Central memory CD8-positive, alpha-beta T cell (primary cell): ENCODE measurements at regions not wholly inside any gene's neighbourhood (a gene's known extent, or its start where the extent isn't known, plus 50 kb on each side); places are given as distances from the start of the nearest gene placed in this dataset.

ENCODE experiments used
- ATAC-seq: fragments of 150-1000 bp; cut with Tn5 transposase; replicated peaks from 2 replicates; pipeline ENCODE4 v1.10.0; 2022; ENCODE audit warnings: mild to moderate bottlenecking, moderate FRiP score, moderate number of reproducible peaks; ENCODE audit not compliant: poor library complexity, severe bottlenecking; ENCODE audit errors: extremely low read depth
- DNase-seq, 2 donors: peaks; one replicate each; pipeline ENCODE4 v3.0.0; 2021; ENCODE audit warnings: low spot score in 2 of 2
- H3K27ac Mint-ChIP-seq: one replicate; pipeline ENCODE4 v1.8.0; 2022; ENCODE audit warnings: low read depth, mild to moderate bottlenecking, moderate library complexity, mixed read lengths
- H3K27me3 Mint-ChIP-seq: one replicate; pipeline ENCODE4 v1.8.0; 2022; ENCODE audit warnings: mixed read lengths
- H3K36me3 Mint-ChIP-seq: one replicate; pipeline ENCODE4 v1.8.0; 2022; ENCODE audit warnings: mild to moderate bottlenecking, moderate library complexity, mixed read lengths; ENCODE audit not compliant: insufficient read depth
- H3K4me1 Mint-ChIP-seq: one replicate; pipeline ENCODE4 v1.8.0; 2022; ENCODE audit warnings: mixed read lengths
- H3K4me3 Mint-ChIP-seq: one replicate; pipeline ENCODE4 v1.8.0; 2022; ENCODE audit warnings: mild to moderate bottlenecking, moderate library complexity, mixed read lengths
- H3K9me3 Mint-ChIP-seq: one replicate; pipeline ENCODE4 v1.8.0; 2022; ENCODE audit warnings: mixed read lengths

- ATAC-seq (no peak), DNase-seq (no peak)
- Mint-ChIP-seq H3K27me3 (peaks cover 50% of the 10 kb centered on the region), H3K4me1 (no peaks in the 10 kb centered on the region), H3K4me3 (no peak overlapping the region), H3K27ac (no peak overlapping the region), H3K36me3 (no peaks in the 10 kb centered on the region), H3K9me3 (no peaks in the 10 kb centered on the region)
Observed at GRCh38 chr5:135237748-135238103, 161.3 kb downstream of the MACROH2A1 start.

GRCh38 chr5:135236908-135237747, 161.9 kb downstream of the MACROH2A1 start:
- ATAC-seq (no peak), DNase-seq (no peak)
- Mint-ChIP-seq H3K27me3 (peaks cover 50% of the 10 kb centered on the region), H3K9me3 (no peaks in the 10 kb centered on the region), H3K36me3 (no peaks in the 10 kb centered on the region), H3K4me3 (no peak overlapping the region), H3K4me1 (no peaks in the 10 kb centered on the region), H3K27ac (no peak overlapping the region)

GRCh38 chr5:135236228-135236907, 162.7 kb downstream of the MACROH2A1 start:
- Mint-ChIP-seq H3K9me3 (no peaks in the 10 kb centered on the region), H3K4me3 (no peak overlapping the region), H3K27me3 (peaks cover 50% of the 10 kb centered on the region), H3K27ac (no peak overlapping the region), H3K4me1 (no peaks in the 10 kb centered on the region), H3K36me3 (no peaks in the 10 kb centered on the region)
- DNase-seq (no peak), ATAC-seq (no peak)

- Mint-ChIP-seq H3K27ac (no peak overlapping the region), H3K4me3 (no peak overlapping the region), H3K36me3 (no peaks in the 10 kb centered on the region), H3K4me1 (no peaks in the 10 kb centered on the region), H3K27me3 (peaks cover 50% of the 10 kb centered on the region), H3K9me3 (no peaks in the 10 kb centered on the region)
- ATAC-seq (no peak), DNase-seq (no peak)
Observed at GRCh38 chr5:135235551-135236227, 163.3 kb downstream of the MACROH2A1 start.

GRCh38 chr5:135234666-135235401, 164.2 kb downstream of the MACROH2A1 start:
- Mint-ChIP-seq H3K27me3 (peaks cover 45% of the 10 kb centered on the region), H3K36me3 (no peaks in the 10 kb centered on the region), H3K9me3 (no peaks in the 10 kb centered on the region), H3K4me1 (no peaks in the 10 kb centered on the region), H3K27ac (no peak overlapping the region), H3K4me3 (no peak overlapping the region)
- DNase-seq (no peak), ATAC-seq (no peak)

GRCh38 chr5:135234242-135234641, 164.8 kb downstream of the MACROH2A1 start:
- no peak for DNase-seq
- H3K36me3 Mint-ChIP-seq, result no peaks in the 10 kb centered on the region
- no peak for ATAC-seq
- no peaks in the 10 kb centered on the region for H3K9me3 Mint-ChIP-seq
- H3K4me3 Mint-ChIP-seq, result no peak overlapping the region
- H3K27me3 Mint-ChIP-seq, result peaks cover 40% of the 10 kb centered on the region
- H3K27ac Mint-ChIP-seq, result no peak overlapping the region
- H3K4me1 Mint-ChIP-seq, result no peaks in the 10 kb centered on the region

- H3K36me3 Mint-ChIP-seq, result no peaks in the 10 kb centered on the region
- no peak overlapping the region for H3K4me3 Mint-ChIP-seq
- H3K27me3 Mint-ChIP-seq, result peaks cover 40% of the 10 kb centered on the region
- H3K4me1 Mint-ChIP-seq, result no peaks in the 10 kb centered on the region
- H3K27ac Mint-ChIP-seq, result no peak overlapping the region
- no peak for DNase-seq
- H3K9me3 Mint-ChIP-seq, result no peaks in the 10 kb centered on the region
- ATAC-seq, result no peak
Observed at GRCh38 chr5:135233477-135233876, 165.6 kb downstream of the MACROH2A1 start.

- ATAC-seq, result no peak
- no peaks in the 10 kb centered on the region for H3K9me3 Mint-ChIP-seq
- no peaks in the 10 kb centered on the region for H3K36me3 Mint-ChIP-seq
Observed at GRCh38 chr5:135232958-135233357, 166.1 kb downstream of the MACROH2A1 start.

GRCh38 chr5:135231289-135231688, 167.7 kb downstream of the MACROH2A1 start:
- Mint-ChIP-seq H3K27me3 (peaks cover 34% of the 10 kb centered on the region), H3K4me1 (no peaks in the 10 kb centered on the region), H3K4me3 (no peak overlapping the region), H3K27ac (no peak overlapping the region), H3K9me3 (no peaks in the 10 kb centered on the region), H3K36me3 (no peaks in the 10 kb centered on the region)
- DNase-seq (no peak), ATAC-seq (no peak)

More at GRCh38 chr5:135232958-135233357, 166.1 kb downstream of the MACROH2A1 start:
- Mint-ChIP-seq H3K27me3 (peaks cover 40% of the 10 kb centered on the region), H3K4me3 (no peak overlapping the region), H3K27ac (no peak overlapping the region), H3K4me1 (no peaks in the 10 kb centered on the region)
- no peak for DNase-seq

GRCh38 chr5:135230251-135230925, 168.6 kb downstream of the MACROH2A1 start:
- Mint-ChIP-seq H3K4me3 (no peak overlapping the region), H3K4me1 (no peaks in the 10 kb centered on the region), H3K9me3 (no peaks in the 10 kb centered on the region), H3K27ac (no peak overlapping the region), H3K27me3 (peaks cover 28% of the 10 kb centered on the region), H3K36me3 (no peaks in the 10 kb centered on the region)
- DNase-seq, result no peak
- no peak for ATAC-seq

- no peak overlapping the region for H3K27ac Mint-ChIP-seq
- H3K4me3 Mint-ChIP-seq, result no peak overlapping the region
- no peaks in the 10 kb centered on the region for H3K36me3 Mint-ChIP-seq
- DNase-seq, result no peak
- H3K9me3 Mint-ChIP-seq, result no peaks in the 10 kb centered on the region
- no peaks in the 10 kb centered on the region for H3K4me1 Mint-ChIP-seq
- ATAC-seq, result no peak
- H3K27me3 Mint-ChIP-seq, result peaks cover 28% of the 10 kb centered on the region
Observed at GRCh38 chr5:135229679-135230132, 169.3 kb downstream of the MACROH2A1 start.

GRCh38 chr5:135229122-135229521, 169.9 kb downstream of the MACROH2A1 start:
- Mint-ChIP-seq H3K36me3 (no peaks in the 10 kb centered on the region), H3K9me3 (no peaks in the 10 kb centered on the region), H3K4me1 (no peaks in the 10 kb centered on the region), H3K27ac (no peak overlapping the region), H3K27me3 (peaks cover 28% of the 10 kb centered on the region), H3K4me3 (no peak overlapping the region)
- no peak for DNase-seq
- no peak for ATAC-seq
